ENCODE measurements at regions not wholly inside any gene's neighbourhood (a gene's known extent, or its start where the extent isn't known, plus 50 kb on each side); places are given as distances from the start of the nearest gene placed in this dataset.

- Mint-ChIP-seq H3K9me3 (ENCODE audit: low read depth) (peaks cover 8% of the 10 kb centered on the region), H3K4me3 (ENCODE audit: low read depth) (no peak overlapping the region), H3K36me3 (ENCODE audit: insufficient read depth) (no peaks in the 10 kb centered on the region), H3K27me3 (peaks cover 6% of the 10 kb centered on the region), H3K4me1 (ENCODE audit: low read depth) (peaks cover 12% of the 10 kb centered on the region), H3K27ac (no peak overlapping the region)
- no peak for TF ChIP-seq CTCF (IDR thresholded peaks at IDR 0.05; ENCODE audit: unreplicated experiment)
- no peak for DNase-seq (ENCODE audit: low spot score, unreplicated experiment)
Observed at GRCh38 chr13:37392389-37392788, 206.2 kb downstream of the POSTN start.

DNA sequence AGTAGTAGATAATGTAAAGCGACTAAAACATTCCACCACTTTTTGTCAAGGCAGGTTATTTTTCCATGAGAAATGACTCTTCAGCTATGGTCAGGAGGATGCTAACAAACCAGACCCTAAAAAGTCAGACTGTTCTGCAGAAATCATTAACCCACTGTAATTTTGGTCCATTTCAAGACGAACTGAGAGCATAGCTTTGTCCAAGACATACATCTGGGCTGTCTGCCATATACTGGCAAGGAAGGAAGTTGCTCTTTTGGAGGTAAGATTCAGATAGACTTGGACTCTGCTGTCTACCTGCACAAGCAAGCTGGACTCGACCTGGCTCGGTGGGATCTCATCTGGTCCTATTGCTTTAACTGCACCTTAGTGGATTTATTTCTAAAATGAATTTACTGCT, 207.8 kb downstream of the POSTN start:
- no peak overlapping the region for H3K4me3 Mint-ChIP-seq (ENCODE audit: low read depth)

GRCh38 chr13:37385956-37386670, 212.5 kb downstream of the POSTN start:
- Mint-ChIP-seq H3K9me3 (ENCODE audit: low read depth) (no peaks in the 10 kb centered on the region), H3K4me3 (ENCODE audit: low read depth) (no peak overlapping the region), H3K27ac (no peak overlapping the region), H3K27me3 (no peaks in the 10 kb centered on the region), H3K4me1 (ENCODE audit: low read depth) (peaks cover 31% of the 10 kb centered on the region), H3K36me3 (ENCODE audit: insufficient read depth) (no peaks in the 10 kb centered on the region)
- TF ChIP-seq CTCF (IDR thresholded peaks at IDR 0.05; ENCODE audit: unreplicated experiment), result no peak
- DNase-seq (ENCODE audit: low spot score, unreplicated experiment), result no peak

More for the DNA sequence above, 207.8 kb downstream of the POSTN start:
- Mint-ChIP-seq H3K4me1 (ENCODE audit: low read depth) (peaks cover 18% of the 10 kb centered on the region), H3K9me3 (ENCODE audit: low read depth) (no peaks in the 10 kb centered on the region), H3K27ac (no peak overlapping the region), H3K27me3 (peaks cover 4% of the 10 kb centered on the region), H3K36me3 (ENCODE audit: insufficient read depth) (no peaks in the 10 kb centered on the region)
- no peak for TF ChIP-seq CTCF (IDR thresholded peaks at IDR 0.05; ENCODE audit: unreplicated experiment)
- no peak for DNase-seq (ENCODE audit: low spot score, unreplicated experiment)

- no peak for TF ChIP-seq CTCF (IDR thresholded peaks at IDR 0.05; ENCODE audit: unreplicated experiment)
- H3K27me3 Mint-ChIP-seq, result no peaks in the 10 kb centered on the region
- no peak for DNase-seq (ENCODE audit: low spot score, unreplicated experiment)
- H3K36me3 Mint-ChIP-seq (ENCODE audit: insufficient read depth), result no peaks in the 10 kb centered on the region
- peaks cover 36% of the 10 kb centered on the region for H3K4me1 Mint-ChIP-seq (ENCODE audit: low read depth)
- H3K4me3 Mint-ChIP-seq (ENCODE audit: low read depth), result no peak overlapping the region
- H3K9me3 Mint-ChIP-seq (ENCODE audit: low read depth), result no peaks in the 10 kb centered on the region
- H3K27ac Mint-ChIP-seq, result no peak overlapping the region
Observed at GRCh38 chr13:37385248-37385647, 213.3 kb downstream of the POSTN start.

GRCh38 chr13:37383856-37384370, 214.7 kb downstream of the POSTN start:
- H3K9me3 Mint-ChIP-seq (ENCODE audit: low read depth), result no peaks in the 10 kb centered on the region
- no peak overlapping the region for H3K27ac Mint-ChIP-seq
- no peaks in the 10 kb centered on the region for H3K27me3 Mint-ChIP-seq
- DNase-seq (ENCODE audit: low spot score, unreplicated experiment), result no peak
- TF ChIP-seq CTCF (IDR thresholded peaks at IDR 0.05; ENCODE audit: unreplicated experiment), result no peak
- H3K4me1 Mint-ChIP-seq (ENCODE audit: low read depth), result peaks cover 37% of the 10 kb centered on the region
- no peak overlapping the region for H3K4me3 Mint-ChIP-seq (ENCODE audit: low read depth)
- H3K36me3 Mint-ChIP-seq (ENCODE audit: insufficient read depth), result no peaks in the 10 kb centered on the region
